Epithelial cell of proximal tubule (primary cell): ENCODE measurements at regions not wholly inside any gene's neighbourhood (a gene's known extent, or its start where the extent isn't known, plus 50 kb on each side); places are given as distances from the start of the nearest gene placed in this dataset.
A peak's percentile ranks its signal among the peaks of the same experiment; 100 is the strongest.
"Not testable (repeated sequence)": the region's sequence is repeated elsewhere in the genome, so short reads cannot be mapped to it uniquely, and the experiment has no call there.

Experiments used
- DNase-seq: peaks from one replicate; pipeline ENCODE4 v3.0.0-alpha.2; 2011; ENCODE audit warnings: low read depth
- H3K4me3 ChIP-seq: 2 replicates; pipeline ENCODE4 v1.5.1; 2011; ENCODE audit warnings: low read depth, mild to moderate bottlenecking, low read length
- CTCF ChIP-seq: conservative IDR thresholded peaks from 2 replicates; pipeline ENCODE4 v1.5.1; 2012; ENCODE audit warnings: low read depth, mild to moderate bottlenecking, low read length

GRCh38 chr21:14889080-14889810 lies 175.6 kb downstream of the NRIP1 start:
- peak; percentile 71 for DNase-seq
- TF ChIP-seq CTCF, result no peak
- H3K4me3 ChIP-seq, result no peak overlapping the region

- no peak for DNase-seq
- H3K4me3 ChIP-seq, result no peak overlapping the region
- TF ChIP-seq CTCF, result no peak
These were observed 176.6 kb downstream of the NRIP1 start for GRCh38 chr21:14888202-14888601.

- no peak for TF ChIP-seq CTCF
- H3K4me3 ChIP-seq, result no peak overlapping the region
- DNase-seq, result no peak
These were observed 178.8 kb downstream of the NRIP1 start for GRCh38 chr21:14886001-14886400.

- H3K4me3 ChIP-seq, result no peak overlapping the region
- TF ChIP-seq CTCF, result no peak
- no peak for DNase-seq
These were observed 181.4 kb downstream of the NRIP1 start for GRCh38 chr21:14883351-14883750.

- not testable (repeated sequence) for DNase-seq, H3K4me3 ChIP-seq
These were observed 182.3 kb downstream of the NRIP1 start for GRCh38 chr21:14882545-14882944.

- TF ChIP-seq CTCF, result no peak
- no peak for DNase-seq
- H3K4me3 ChIP-seq, result no peak overlapping the region
These were observed 182.8 kb downstream of the NRIP1 start for GRCh38 chr21:14881863-14882499.

GRCh38 chr21:14880922-14881321 lies 183.9 kb downstream of the NRIP1 start:
- H3K4me3 ChIP-seq, result no peak overlapping the region
- TF ChIP-seq CTCF, result no peak
- DNase-seq, result no peak
